ENCODE measurements at regions not wholly inside any gene's neighbourhood (a gene's known extent, or its start where the extent isn't known, plus 50 kb on each side); places are given as distances from the start of the nearest gene placed in this dataset.

DNA sequence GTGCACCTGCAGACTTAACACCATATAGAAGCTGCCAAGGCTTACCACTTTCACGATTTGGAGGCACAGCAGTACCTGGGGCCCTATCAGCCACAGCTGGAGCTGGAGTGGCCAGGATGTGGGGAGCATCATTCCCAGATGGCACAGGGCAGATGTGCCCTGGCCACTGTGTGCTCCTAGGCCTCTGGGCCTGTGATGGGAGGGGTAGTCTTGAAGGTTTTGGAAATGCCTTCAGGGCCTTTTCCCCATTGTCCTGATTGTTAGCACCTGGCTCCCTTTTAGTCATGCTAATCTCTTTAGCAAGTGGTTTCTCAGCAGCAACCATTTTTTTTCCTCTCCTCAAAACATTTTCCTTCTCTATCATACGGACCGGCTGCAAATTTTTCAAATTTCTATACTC, 490.2 kb downstream of the RAB28 start:
- TF ChIP-seq POLR2A (IDR thresholded peaks at IDR 0.05) = no peak
- TF ChIP-seq, protein P1, sequence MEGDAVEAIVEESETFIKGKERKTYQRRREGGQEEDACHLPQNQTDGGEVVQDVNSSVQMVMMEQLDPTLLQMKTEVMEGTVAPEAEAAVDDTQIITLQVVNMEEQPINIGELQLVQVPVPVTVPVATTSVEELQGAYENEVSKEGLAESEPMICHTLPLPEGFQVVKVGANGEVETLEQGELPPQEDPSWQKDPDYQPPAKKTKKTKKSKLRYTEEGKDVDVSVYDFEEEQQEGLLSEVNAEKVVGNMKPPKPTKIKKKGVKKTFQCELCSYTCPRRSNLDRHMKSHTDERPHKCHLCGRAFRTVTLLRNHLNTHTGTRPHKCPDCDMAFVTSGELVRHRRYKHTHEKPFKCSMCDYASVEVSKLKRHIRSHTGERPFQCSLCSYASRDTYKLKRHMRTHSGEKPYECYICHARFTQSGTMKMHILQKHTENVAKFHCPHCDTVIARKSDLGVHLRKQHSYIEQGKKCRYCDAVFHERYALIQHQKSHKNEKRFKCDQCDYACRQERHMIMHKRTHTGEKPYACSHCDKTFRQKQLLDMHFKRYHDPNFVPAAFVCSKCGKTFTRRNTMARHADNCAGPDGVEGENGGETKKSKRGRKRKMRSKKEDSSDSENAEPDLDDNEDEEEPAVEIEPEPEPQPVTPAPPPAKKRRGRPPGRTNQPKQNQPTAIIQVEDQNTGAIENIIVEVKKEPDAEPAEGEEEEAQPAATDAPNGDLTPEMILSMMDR (IDR thresholded peaks at IDR 0.05) = no peak

All from tibial nerve (tissue), 3 donors.